ENCODE measurements at regions not wholly inside any gene's neighbourhood (a gene's known extent, or its start where the extent isn't known, plus 50 kb on each side); places are given as distances from the start of the nearest gene placed in this dataset.

- no peak for TF ChIP-seq ZNF565 (CRISPR knock-in tag; conservative IDR thresholded peaks at IDR 0.05; ENCODE audit: low read depth)
- no peak for TF ChIP-seq ZFP3 (CRISPR knock-in tag; IDR thresholded peaks at IDR 0.05)
- no peak for TF ChIP-seq PATZ1 (CRISPR knock-in tag; IDR thresholded peaks at IDR 0.05; ENCODE audit: borderline replicate concordance)
- TF ChIP-seq SNAI2 (CRISPR knock-in tag; IDR thresholded peaks at IDR 0.05), result no peak
- TF ChIP-seq CREB5 (CRISPR knock-in tag; IDR thresholded peaks at IDR 0.05; ENCODE audit: low read depth), result no peak
- no peak for TF ChIP-seq CSRNP3 (CRISPR knock-in tag; IDR thresholded peaks at IDR 0.05)
- no peak for TF ChIP-seq GLIS3 (CRISPR knock-in tag; IDR thresholded peaks at IDR 0.05)
- no peak for TF ChIP-seq PPARA (CRISPR knock-in tag; IDR thresholded peaks at IDR 0.05; ENCODE audit: borderline replicate concordance)
- TF ChIP-seq ZNF8 (CRISPR knock-in tag; IDR thresholded peaks at IDR 0.05), result no peak
- TF ChIP-seq POU6F1 (CRISPR knock-in tag; IDR thresholded peaks at IDR 0.05; ENCODE audit: borderline replicate concordance, low read depth), result no peak
Observed at GRCh38 chr5:105978011-105978410, 1692.7 kb downstream of the EFNA5 start.
